ENCODE measurements at regions not wholly inside any gene's neighbourhood (a gene's known extent, or its start where the extent isn't known, plus 50 kb on each side); places are given as distances from the start of the nearest gene placed in this dataset.

DNA sequence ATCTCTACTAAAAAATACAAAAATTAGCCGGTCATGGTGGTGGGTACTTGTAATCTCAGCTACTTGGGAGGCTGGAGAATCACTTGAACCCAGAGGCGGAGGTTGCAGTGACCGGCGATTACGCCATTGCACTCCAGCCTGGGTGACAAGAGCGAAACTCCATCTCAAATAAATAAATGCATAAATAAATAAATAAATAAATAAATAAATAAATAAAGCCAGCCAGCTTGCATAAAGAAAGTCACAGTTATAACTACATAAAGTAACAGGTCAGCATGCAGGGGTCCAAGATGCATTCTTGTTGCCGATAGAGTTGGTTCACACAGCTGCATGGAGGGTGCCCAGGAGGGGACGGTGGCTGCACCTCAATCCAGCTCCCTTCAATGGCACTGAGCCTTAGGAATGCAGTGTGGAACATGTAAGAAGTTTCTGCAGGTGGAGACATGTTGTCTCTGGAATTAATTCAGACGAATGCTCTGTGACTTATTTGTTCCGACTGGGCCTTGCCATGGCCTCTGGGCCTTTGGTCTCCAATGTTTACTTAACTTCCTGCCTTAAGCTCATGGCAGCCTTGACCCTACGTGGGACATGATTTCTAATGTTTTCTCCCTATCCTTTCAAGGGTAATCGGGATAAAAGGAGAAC lies 159.6 kb upstream of the PRKCQ start:
- no peak for DNase-seq (ENCODE audit: low read depth)
- TF ChIP-seq, protein P1, sequence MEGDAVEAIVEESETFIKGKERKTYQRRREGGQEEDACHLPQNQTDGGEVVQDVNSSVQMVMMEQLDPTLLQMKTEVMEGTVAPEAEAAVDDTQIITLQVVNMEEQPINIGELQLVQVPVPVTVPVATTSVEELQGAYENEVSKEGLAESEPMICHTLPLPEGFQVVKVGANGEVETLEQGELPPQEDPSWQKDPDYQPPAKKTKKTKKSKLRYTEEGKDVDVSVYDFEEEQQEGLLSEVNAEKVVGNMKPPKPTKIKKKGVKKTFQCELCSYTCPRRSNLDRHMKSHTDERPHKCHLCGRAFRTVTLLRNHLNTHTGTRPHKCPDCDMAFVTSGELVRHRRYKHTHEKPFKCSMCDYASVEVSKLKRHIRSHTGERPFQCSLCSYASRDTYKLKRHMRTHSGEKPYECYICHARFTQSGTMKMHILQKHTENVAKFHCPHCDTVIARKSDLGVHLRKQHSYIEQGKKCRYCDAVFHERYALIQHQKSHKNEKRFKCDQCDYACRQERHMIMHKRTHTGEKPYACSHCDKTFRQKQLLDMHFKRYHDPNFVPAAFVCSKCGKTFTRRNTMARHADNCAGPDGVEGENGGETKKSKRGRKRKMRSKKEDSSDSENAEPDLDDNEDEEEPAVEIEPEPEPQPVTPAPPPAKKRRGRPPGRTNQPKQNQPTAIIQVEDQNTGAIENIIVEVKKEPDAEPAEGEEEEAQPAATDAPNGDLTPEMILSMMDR (IDR thresholded peaks at IDR 0.05; ENCODE audit: low read depth, low read length, missing control alignments): no peak
- no peak overlapping the region for H3K4me3 ChIP-seq (ENCODE audit: low read depth, low read length)

DNA sequence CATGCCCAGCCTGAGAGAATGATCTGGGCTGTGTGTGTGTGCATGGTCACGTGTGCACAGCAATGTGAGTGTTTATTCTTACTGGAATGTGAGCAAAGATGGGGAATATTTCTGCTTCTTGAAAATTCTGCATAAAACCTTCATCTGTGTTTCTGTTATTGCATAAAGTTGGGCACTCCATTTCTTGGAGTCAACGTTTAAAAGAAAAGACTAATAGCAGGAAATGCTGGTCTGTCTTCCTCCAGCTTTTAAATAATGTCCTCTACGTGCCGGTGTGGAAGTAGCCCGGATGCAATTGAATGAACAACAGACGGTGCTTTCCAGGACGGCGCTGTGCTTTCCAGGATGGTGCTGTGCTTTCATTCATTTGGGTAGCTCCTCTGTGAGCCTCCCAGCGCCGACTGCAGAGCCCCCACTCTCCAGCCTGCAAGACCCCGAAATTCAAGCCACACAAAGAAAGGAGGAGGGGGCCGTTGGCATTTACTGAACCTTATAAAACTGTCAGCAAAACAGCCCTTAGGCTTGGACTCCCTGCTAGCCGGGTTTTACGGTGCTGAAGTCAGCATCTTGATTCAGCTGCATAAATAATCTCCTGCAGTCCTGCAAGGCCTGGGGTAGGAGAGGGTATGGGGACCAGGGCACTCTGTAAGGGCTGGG lies 158.2 kb upstream of the PRKCQ start:
- DNase-seq (ENCODE audit: low read depth): no peak
- TF ChIP-seq, protein P1 (IDR thresholded peaks at IDR 0.05; ENCODE audit: low read depth, low read length, missing control alignments): no peak
- H3K4me3 ChIP-seq (ENCODE audit: low read depth, low read length): no peak overlapping the region

DNA sequence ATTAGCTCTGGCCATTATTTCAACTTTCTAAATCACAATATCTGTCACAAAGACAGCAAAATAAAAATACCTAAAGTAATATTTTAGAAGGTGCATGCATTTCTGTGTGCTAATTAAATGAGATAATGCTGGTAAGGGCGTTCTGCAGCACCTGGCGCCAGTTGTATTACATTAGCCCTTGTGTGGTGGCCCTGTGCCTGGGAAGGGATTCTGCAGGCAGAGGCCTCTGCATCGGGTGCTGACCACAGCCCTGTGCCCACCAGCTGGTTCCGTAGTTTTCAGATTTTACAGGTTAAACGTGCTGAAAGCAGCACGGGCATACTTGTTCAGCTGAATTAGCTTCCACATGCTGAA lies 157.7 kb upstream of the PRKCQ start:
- no peak for DNase-seq (ENCODE audit: low read depth)
- H3K4me3 ChIP-seq (ENCODE audit: low read depth, low read length): no peak overlapping the region
- TF ChIP-seq, protein P1 (IDR thresholded peaks at IDR 0.05; ENCODE audit: low read depth, low read length, missing control alignments): no peak

DNA sequence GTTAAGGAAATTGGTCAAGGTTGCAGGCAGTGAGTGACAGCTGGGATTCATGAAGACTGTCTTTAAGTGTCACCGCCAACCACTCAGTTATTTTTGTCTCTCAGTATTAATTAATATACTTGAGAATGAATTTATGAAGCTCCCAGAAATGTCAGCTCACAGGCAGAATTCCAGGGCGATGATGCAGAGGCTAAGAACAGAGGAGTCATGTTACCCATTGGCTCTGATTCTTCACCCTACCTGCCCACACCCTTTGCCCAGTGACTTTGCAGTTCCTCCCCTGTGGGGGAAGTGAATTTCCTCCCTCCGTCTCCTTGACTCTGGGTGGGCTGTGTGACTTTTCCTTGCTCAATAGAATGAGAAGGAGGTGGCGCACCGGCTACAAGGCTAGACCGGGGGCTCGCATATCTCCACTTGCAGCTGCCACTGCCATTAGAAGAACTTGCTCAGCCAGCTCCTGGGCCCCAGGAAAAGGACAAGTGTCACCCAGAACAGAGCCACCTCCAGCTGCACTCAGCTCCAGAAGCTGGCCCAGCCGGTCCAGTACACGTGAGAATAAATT lies 157.1 kb upstream of the PRKCQ start:
- no peak overlapping the region for H3K4me3 ChIP-seq (ENCODE audit: low read depth, low read length)
- DNase-seq (ENCODE audit: low read depth): no peak

DNA sequence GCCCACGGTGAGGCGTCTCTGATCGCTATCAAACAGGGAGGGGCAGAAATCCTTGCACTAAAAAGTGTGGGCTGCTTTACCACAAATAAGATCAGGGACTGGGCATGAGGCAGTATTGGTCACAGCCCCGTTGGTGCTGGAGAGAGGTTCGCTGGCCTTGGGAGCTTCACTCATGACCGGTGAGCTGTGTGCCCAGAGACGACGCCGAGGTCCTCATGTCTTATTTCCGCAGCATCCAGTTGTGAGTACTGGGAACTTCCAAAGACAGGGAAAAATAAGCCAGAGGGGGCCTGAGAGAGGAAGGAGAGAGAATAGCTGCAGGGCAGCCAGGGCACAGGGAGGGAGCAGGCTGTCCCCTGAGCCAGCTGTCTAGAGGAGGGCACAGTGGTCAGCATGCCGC lies 154.2 kb upstream of the PRKCQ start:
- no peak overlapping the region for H3K4me3 ChIP-seq (ENCODE audit: low read depth, low read length)
- TF ChIP-seq, protein P1 (IDR thresholded peaks at IDR 0.05; ENCODE audit: low read depth, low read length, missing control alignments): no peak
- no peak for DNase-seq (ENCODE audit: low read depth)

More for the DNA sequence above, 157.1 kb upstream of the PRKCQ start:
- TF ChIP-seq, protein P1 (IDR thresholded peaks at IDR 0.05; ENCODE audit: low read depth, low read length, missing control alignments): no peak

DNA sequence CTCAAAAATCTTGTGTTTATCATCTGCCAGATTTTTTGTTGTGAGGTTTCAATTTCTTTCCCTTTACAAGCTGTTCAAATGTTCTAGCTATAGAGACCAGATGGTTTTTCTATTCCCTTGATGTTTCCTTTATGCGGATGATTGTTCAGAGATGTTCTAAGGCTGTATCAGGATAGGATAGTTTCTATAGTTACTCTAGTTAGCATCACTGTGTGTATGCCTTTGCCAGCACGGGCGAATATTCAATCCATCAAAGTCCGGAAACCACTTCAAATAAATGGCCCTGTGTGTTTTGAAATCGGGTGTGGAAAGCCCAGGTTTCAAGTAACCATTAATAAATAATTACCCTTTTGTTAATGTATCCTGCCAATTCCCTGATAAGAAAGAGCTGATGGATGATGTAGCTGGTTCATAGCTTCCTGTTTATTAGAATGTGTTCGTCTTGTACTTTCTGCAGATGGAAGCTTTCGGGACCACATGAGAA lies 149.8 kb upstream of the PRKCQ start:
- TF ChIP-seq, protein P1 (IDR thresholded peaks at IDR 0.05; ENCODE audit: low read depth, low read length, missing control alignments): no peak
- no peak for DNase-seq (ENCODE audit: low read depth)
- H3K4me3 ChIP-seq (ENCODE audit: low read depth, low read length): no peak overlapping the region

All from GM12864 (cell line).